ENCODE measurements at regions not wholly inside any gene's neighbourhood (a gene's known extent, or its start where the extent isn't known, plus 50 kb on each side); places are given as distances from the start of the nearest gene placed in this dataset.

GRCh38 chr3:110750201-110750600 is 321.4 kb upstream of the NECTIN3 start:
- TF ChIP-seq, protein P1, sequence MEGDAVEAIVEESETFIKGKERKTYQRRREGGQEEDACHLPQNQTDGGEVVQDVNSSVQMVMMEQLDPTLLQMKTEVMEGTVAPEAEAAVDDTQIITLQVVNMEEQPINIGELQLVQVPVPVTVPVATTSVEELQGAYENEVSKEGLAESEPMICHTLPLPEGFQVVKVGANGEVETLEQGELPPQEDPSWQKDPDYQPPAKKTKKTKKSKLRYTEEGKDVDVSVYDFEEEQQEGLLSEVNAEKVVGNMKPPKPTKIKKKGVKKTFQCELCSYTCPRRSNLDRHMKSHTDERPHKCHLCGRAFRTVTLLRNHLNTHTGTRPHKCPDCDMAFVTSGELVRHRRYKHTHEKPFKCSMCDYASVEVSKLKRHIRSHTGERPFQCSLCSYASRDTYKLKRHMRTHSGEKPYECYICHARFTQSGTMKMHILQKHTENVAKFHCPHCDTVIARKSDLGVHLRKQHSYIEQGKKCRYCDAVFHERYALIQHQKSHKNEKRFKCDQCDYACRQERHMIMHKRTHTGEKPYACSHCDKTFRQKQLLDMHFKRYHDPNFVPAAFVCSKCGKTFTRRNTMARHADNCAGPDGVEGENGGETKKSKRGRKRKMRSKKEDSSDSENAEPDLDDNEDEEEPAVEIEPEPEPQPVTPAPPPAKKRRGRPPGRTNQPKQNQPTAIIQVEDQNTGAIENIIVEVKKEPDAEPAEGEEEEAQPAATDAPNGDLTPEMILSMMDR (IDR thresholded peaks at IDR 0.05), result no peak
- TF ChIP-seq POLR2AphosphoS5 (IDR thresholded peaks at IDR 0.05) (no peak), POLR2A (IDR thresholded peaks at IDR 0.05) (no peak)
- H3K4me1 ChIP-seq (replicated peaks), result no peaks in the 10 kb centered on the region
- intact Hi-C loops (cut with DNase I), result no loop called here
- H3K27ac ChIP-seq, result no peak overlapping the region
- no peaks in the 10 kb centered on the region for H3K27me3 ChIP-seq (replicated peaks; ENCODE audit: insufficient read depth)
- DNase-seq (ENCODE audit: low spot score), result no peak
- H3K4me3 ChIP-seq, result no peak overlapping the region
- no peaks in the 10 kb centered on the region for H3K36me3 ChIP-seq
- H3K9me3 ChIP-seq, result no peaks in the 10 kb centered on the region

DNA sequence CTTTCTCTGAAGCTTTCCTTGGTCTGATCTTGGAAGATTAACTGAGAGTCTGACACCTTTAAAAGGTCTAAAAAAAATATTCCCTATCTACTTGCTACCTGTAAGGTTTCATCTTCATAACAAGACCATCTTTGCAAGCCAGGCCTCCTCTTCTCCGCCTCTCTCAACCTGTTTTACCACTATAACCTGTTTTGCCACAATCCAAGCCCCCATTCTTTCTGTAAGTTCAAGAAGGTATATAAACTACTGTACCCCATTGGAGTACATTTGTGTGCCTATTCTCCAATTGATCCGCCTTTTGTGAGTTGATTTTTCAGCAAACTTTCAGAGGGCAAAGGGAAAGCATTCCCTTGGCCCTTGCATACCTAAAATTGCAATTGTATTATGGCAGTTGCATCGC is 319.3 kb upstream of the NECTIN3 start:
- Histone ChIP-seq H3K4me1 (replicated peaks) (no peaks in the 10 kb centered on the region), H3K27me3 (replicated peaks; ENCODE audit: insufficient read depth) (no peaks in the 10 kb centered on the region), H3K27ac (no peak overlapping the region), H3K4me3 (no peak overlapping the region), H3K9me3 (no peaks in the 10 kb centered on the region), H3K36me3 (no peaks in the 10 kb centered on the region)
- intact Hi-C loops (cut with DNase I), result no loop called here
- DNase-seq (ENCODE audit: low spot score), result no peak
- 81% methylated on average over 3 of the region's 3 CpGs for WGBS
- TF ChIP-seq, protein P1 (IDR thresholded peaks at IDR 0.05), result no peak
- TF ChIP-seq POLR2AphosphoS5 (IDR thresholded peaks at IDR 0.05) (no peak), POLR2A (IDR thresholded peaks at IDR 0.05) (no peak)

- DNase-seq (ENCODE audit: low spot score), result no peak
- H3K27me3 ChIP-seq (replicated peaks; ENCODE audit: insufficient read depth), result no peaks in the 10 kb centered on the region
- H3K9me3 ChIP-seq, result no peaks in the 10 kb centered on the region
- H3K4me3 ChIP-seq, result no peak overlapping the region
- H3K27ac ChIP-seq, result no peak overlapping the region
- intact Hi-C loops (cut with DNase I), result no loop called here
- no peaks in the 10 kb centered on the region for H3K36me3 ChIP-seq
- TF ChIP-seq POLR2A (IDR thresholded peaks at IDR 0.05) (no peak), POLR2AphosphoS5 (IDR thresholded peaks at IDR 0.05) (no peak)
- TF ChIP-seq, protein P1 (IDR thresholded peaks at IDR 0.05), result no peak
- no peaks in the 10 kb centered on the region for H3K4me1 ChIP-seq (replicated peaks)
- 95% methylated on average over 1 of the region's 1 CpG for WGBS
Observed at GRCh38 chr3:110753516-110753915, 318.1 kb upstream of the NECTIN3 start.

GRCh38 chr3:110754212-110754916 is 317.3 kb upstream of the NECTIN3 start:
- H3K4me3 ChIP-seq, result no peak overlapping the region
- no peak overlapping the region for H3K27ac ChIP-seq
- H3K4me1 ChIP-seq (replicated peaks), result no peaks in the 10 kb centered on the region
- no peaks in the 10 kb centered on the region for H3K27me3 ChIP-seq (replicated peaks; ENCODE audit: insufficient read depth)
- 48% methylated on average over 3 of the region's 3 CpGs for WGBS
- intact Hi-C loops (cut with DNase I), result no loop called here
- TF ChIP-seq POLR2A (IDR thresholded peaks at IDR 0.05), result no peak
- TF ChIP-seq POLR2AphosphoS5 (IDR thresholded peaks at IDR 0.05), result no peak
- TF ChIP-seq, protein P1 (IDR thresholded peaks at IDR 0.05), result no peak
- DNase-seq (ENCODE audit: low spot score), result no peak
- H3K9me3 ChIP-seq, result no peaks in the 10 kb centered on the region
- no peaks in the 10 kb centered on the region for H3K36me3 ChIP-seq

- Histone ChIP-seq H3K27me3 (replicated peaks; ENCODE audit: insufficient read depth) (no peaks in the 10 kb centered on the region), H3K36me3 (no peaks in the 10 kb centered on the region), H3K27ac (no peak overlapping the region), H3K9me3 (no peaks in the 10 kb centered on the region), H3K4me1 (replicated peaks) (no peaks in the 10 kb centered on the region), H3K4me3 (no peak overlapping the region)
- intact Hi-C loops (cut with DNase I), result no loop called here
- TF ChIP-seq, protein P1 (IDR thresholded peaks at IDR 0.05), result no peak
- no peak for TF ChIP-seq POLR2AphosphoS5 (IDR thresholded peaks at IDR 0.05)
- no peak for TF ChIP-seq POLR2A (IDR thresholded peaks at IDR 0.05)
- no peak for DNase-seq (ENCODE audit: low spot score)
- WGBS, result 86% methylated on average over 7 of the region's 7 CpGs
Observed at GRCh38 chr3:110755345-110755744, 316.3 kb upstream of the NECTIN3 start.

Data from prostate gland (tissue), 2 donors.